GM21576 (cell line): ENCODE measurements at regions not wholly inside any gene's neighbourhood (a gene's known extent, or its start where the extent isn't known, plus 50 kb on each side); places are given as distances from the start of the nearest gene placed in this dataset.
"Not testable (repeated sequence)": the region's sequence is repeated elsewhere in the genome, so short reads cannot be mapped to it uniquely, and the experiment has no call there.

Experiments used
- ATAC-seq: cut with Tn5 transposase; IDR thresholded peaks from one replicate; pipeline ENCODE4 v1.9.1; 2021; ENCODE audit warnings: mild to moderate bottlenecking, moderate library complexity; ENCODE audit not compliant: unreplicated experiment

- no peak for ATAC-seq
These were observed 97.2 kb upstream of the ELMO1 start for GRCh38 chr7:37545619-37546534.

- no peak for ATAC-seq
These were observed 98.0 kb upstream of the ELMO1 start for GRCh38 chr7:37546677-37547076.

- ATAC-seq, result no peak
These were observed 100.6 kb upstream of the ELMO1 start for GRCh38 chr7:37549076-37549931.

- no peak for ATAC-seq
These were observed 101.8 kb upstream of the ELMO1 start for GRCh38 chr7:37550426-37550825.

- ATAC-seq, result no peak
These were observed 102.2 kb upstream of the ELMO1 start for GRCh38 chr7:37550872-37551271.

- ATAC-seq, result no peak
These were observed 103.4 kb upstream of the ELMO1 start for GRCh38 chr7:37552030-37552429.

- not testable (repeated sequence) for ATAC-seq
These were observed 103.8 kb upstream of the ELMO1 start for GRCh38 chr7:37552439-37552838.

GRCh38 chr7:37555528-37555927 is 106.9 kb upstream of the ELMO1 start:
- ATAC-seq, result no peak

GRCh38 chr7:37557571-37558209 is 109.0 kb upstream of the ELMO1 start:
- ATAC-seq, result no peak

- ATAC-seq, result no peak
These were observed 109.8 kb upstream of the ELMO1 start for GRCh38 chr7:37558320-37559096.

- ATAC-seq, result no peak
These were observed 113.4 kb upstream of the GPR141 start for GRCh38 chr7:37570145-37570544.

GRCh38 chr7:37571806-37572205 is 111.8 kb upstream of the GPR141 start:
- no peak for ATAC-seq

GRCh38 chr7:37577412-37577811 is 106.2 kb upstream of the GPR141 start:
- no peak for ATAC-seq

GRCh38 chr7:37577901-37578300 is 105.7 kb upstream of the GPR141 start:
- ATAC-seq, result no peak

GRCh38 chr7:37578350-37578749 is 105.2 kb upstream of the GPR141 start:
- no peak for ATAC-seq

- ATAC-seq, result no peak
These were observed 103.2 kb upstream of the GPR141 start for GRCh38 chr7:37580376-37580775.

- not testable (repeated sequence) for ATAC-seq
These were observed 98.7 kb upstream of the GPR141 start for GRCh38 chr7:37584651-37585463.

- no peak for ATAC-seq
These were observed 92.7 kb upstream of the GPR141 start for GRCh38 chr7:37590824-37591223.

- no peak for ATAC-seq
These were observed 91.2 kb upstream of the GPR141 start for GRCh38 chr7:37592366-37592765.

GRCh38 chr7:37594602-37595001 is 89.0 kb upstream of the GPR141 start:
- no peak for ATAC-seq
